Spleen (tissue), 7 donors: ENCODE measurements at regions not wholly inside any gene's neighbourhood (a gene's known extent, or its start where the extent isn't known, plus 50 kb on each side); places are given as distances from the start of the nearest gene placed in this dataset.

ENCODE experiments used
- POLR2A ChIP-seq, 3 donors: fragments of 450-650 bp; IDR thresholded peaks; one replicate each; pipeline ENCODE4 v1.5.1; 2017; ENCODE audit warnings: antibody characterized with exemption in 3 of 3, mild to moderate bottlenecking in 1 of 3
- POLR2AphosphoS5 ChIP-seq, 3 donors: sonication (generic); formaldehyde crosslinking; IDR thresholded peaks; one replicate each; pipeline ENCODE4 v1.5.1; 2017; ENCODE audit warnings: antibody characterized with exemption in 3 of 3
- TF ChIP-seq, protein P1 (sequence below), 11 experiments: fragments of 200-600 bp in 7 of 11; fragments of 450-650 bp in 4 of 11; sonication (generic) in 4 of 11; IDR thresholded peaks in 8 of 11; conservative IDR thresholded peaks in 3 of 11; 1 replicate in 7 of 11; 2 replicates in 4 of 11; pipeline versions ENCODE4 v1.4.0 to v1.8.0; 2016 to 2021; ENCODE audit warnings: antibody characterized with exemption in 11 of 11, inconsistent platforms in 4 of 11, mild to moderate bottlenecking in 1 of 11
- donor health status: DM: no; HTN: no; CAD: no; lungs with moderate emphysema.
- donor health status: DM: no; HTN: no; CAD: no.
- donor health status: DM: no; HTN: no; CAD: no.

DNA sequence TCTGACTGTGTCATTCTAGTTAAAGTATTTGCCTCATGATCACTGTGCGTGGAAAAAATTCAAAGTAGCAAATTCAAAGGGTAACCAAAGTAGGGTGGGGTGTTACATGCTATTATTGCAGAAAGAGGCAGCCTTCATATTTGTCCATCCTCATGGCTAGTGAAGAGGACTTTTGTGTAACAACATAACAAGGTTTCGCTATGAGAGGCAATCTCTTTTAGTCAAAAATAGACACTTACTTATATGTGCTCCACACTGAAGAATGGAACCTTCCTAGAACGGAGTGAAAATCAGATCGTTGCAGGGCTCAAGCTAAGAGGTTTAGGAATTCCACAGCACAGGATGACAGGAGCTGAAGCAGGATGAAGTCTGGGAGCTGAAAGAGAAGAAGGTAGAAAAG is 345.1 kb upstream of the CBLB start:
- TF ChIP-seq, protein P1, sequence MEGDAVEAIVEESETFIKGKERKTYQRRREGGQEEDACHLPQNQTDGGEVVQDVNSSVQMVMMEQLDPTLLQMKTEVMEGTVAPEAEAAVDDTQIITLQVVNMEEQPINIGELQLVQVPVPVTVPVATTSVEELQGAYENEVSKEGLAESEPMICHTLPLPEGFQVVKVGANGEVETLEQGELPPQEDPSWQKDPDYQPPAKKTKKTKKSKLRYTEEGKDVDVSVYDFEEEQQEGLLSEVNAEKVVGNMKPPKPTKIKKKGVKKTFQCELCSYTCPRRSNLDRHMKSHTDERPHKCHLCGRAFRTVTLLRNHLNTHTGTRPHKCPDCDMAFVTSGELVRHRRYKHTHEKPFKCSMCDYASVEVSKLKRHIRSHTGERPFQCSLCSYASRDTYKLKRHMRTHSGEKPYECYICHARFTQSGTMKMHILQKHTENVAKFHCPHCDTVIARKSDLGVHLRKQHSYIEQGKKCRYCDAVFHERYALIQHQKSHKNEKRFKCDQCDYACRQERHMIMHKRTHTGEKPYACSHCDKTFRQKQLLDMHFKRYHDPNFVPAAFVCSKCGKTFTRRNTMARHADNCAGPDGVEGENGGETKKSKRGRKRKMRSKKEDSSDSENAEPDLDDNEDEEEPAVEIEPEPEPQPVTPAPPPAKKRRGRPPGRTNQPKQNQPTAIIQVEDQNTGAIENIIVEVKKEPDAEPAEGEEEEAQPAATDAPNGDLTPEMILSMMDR (IDR thresholded peaks at IDR 0.05 in 8 of 11, conservative IDR thresholded peaks at IDR 0.05 in 3 of 11), result no peak
- no peak for TF ChIP-seq POLR2A (IDR thresholded peaks at IDR 0.05)
- TF ChIP-seq POLR2AphosphoS5 (IDR thresholded peaks at IDR 0.05), result no peak
